ENCODE measurements at regions not wholly inside any gene's neighbourhood (a gene's known extent, or its start where the extent isn't known, plus 50 kb on each side); places are given as distances from the start of the nearest gene placed in this dataset.

GRCh38 chr12:75705749-75706711, 194.6 kb upstream of the KRR1 start:
- TF ChIP-seq RNF2 (IDR thresholded peaks at IDR 0.05) (no peak), TCF7L2 (IDR thresholded peaks at IDR 0.05; ENCODE audit: low read depth, low read length) (no peak), ETS1 (conservative IDR thresholded peaks at IDR 0.05; ENCODE audit: control insufficient read depth, low read depth, low read length) (no peak), FOXA1 (IDR thresholded peaks at IDR 0.05; ENCODE audit: borderline replicate concordance) (no peak), TAF1 (IDR thresholded peaks at IDR 0.05; ENCODE audit: control insufficient read depth, extremely low read depth, insufficient read depth, low read length, severe bottlenecking) (no peak), ZFP1 (CRISPR knock-in tag; IDR thresholded peaks at IDR 0.05) (no peak), CTCF (IDR thresholded peaks at IDR 0.05 in 2 of 3, conservative IDR thresholded peaks at IDR 0.05 in 1 of 3; ENCODE audit: insufficient read depth in 2 of 3, low read depth in 1 of 3, low read length in 3 of 3) (no peak)
